HL-60 (cell line): ENCODE measurements at regions not wholly inside any gene's neighbourhood (a gene's known extent, or its start where the extent isn't known, plus 50 kb on each side); places are given as distances from the start of the nearest gene placed in this dataset.

ENCODE experiments used
- DNase-seq, 2 experiments: peaks; one replicate each; pipeline ENCODE4 v3.0.0-alpha.2; 2010 to 2020; ENCODE audit warnings: low read depth in 1 of 2, low spot score in 1 of 2
- H3K27ac ChIP-seq: fragments of 250-450 bp; sonication (Bioruptor Pico); replicated peaks from 2 replicates; pipeline ENCODE4 v1.5.1; 2020; ENCODE audit warnings: mild to moderate bottlenecking, moderate library complexity
- H3K27me3 ChIP-seq: fragments of 250-450 bp; sonication (Bioruptor Pico); 2 replicates; pipeline ENCODE4 v1.5.1; 2021; ENCODE audit warnings: mild to moderate bottlenecking, moderate library complexity; ENCODE audit not compliant: insufficient read depth, poor library complexity, severe bottlenecking
- H3K4me3 ChIP-seq: replicated peaks from 2 replicates; pipeline ENCODE4 v1.5.1; 2011; ENCODE audit warnings: mild to moderate bottlenecking, control low read depth, low read length; ENCODE audit not compliant: insufficient read depth
- CTCF ChIP-seq: IDR thresholded peaks from one replicate; pipeline ENCODE4 v1.5.1; 2011; ENCODE audit warnings: low read length, control low read depth, inconsistent platforms; ENCODE audit not compliant: insufficient read depth
- GABPA ChIP-seq: IDR thresholded peaks from 2 replicates; pipeline ENCODE4 v1.6.1; 2012; ENCODE audit warnings: low read depth
- POLR2AphosphoS5 ChIP-seq: IDR thresholded peaks from 2 replicates; pipeline ENCODE4 v1.6.1; 2012; ENCODE audit warnings: low read depth
- REST ChIP-seq: IDR thresholded peaks from 2 replicates; pipeline ENCODE4 v1.6.1; 2012; ENCODE audit warnings: low read depth; ENCODE audit not compliant: insufficient replicate concordance
- SPI1 ChIP-seq: IDR thresholded peaks from 2 replicates; pipeline ENCODE4 v1.6.1; 2012; ENCODE audit warnings: low read depth, mild to moderate bottlenecking, borderline replicate concordance

GRCh38 chr4:108264693-108265092, 96.0 kb upstream of the LEF1 start:
- TF ChIP-seq GABPA (no peak), POLR2AphosphoS5 (no peak), CTCF (no peak), REST (no peak), SPI1 (no peak)
- no peak overlapping the region for H3K4me3 ChIP-seq
- H3K27me3 ChIP-seq: no peaks in the 10 kb centered on the region
- DNase-seq: no peak
- H3K27ac ChIP-seq: no peak overlapping the region

GRCh38 chr4:108263057-108263456, 94.3 kb upstream of the LEF1 start:
- H3K4me3 ChIP-seq: no peak overlapping the region
- DNase-seq: no peak
- TF ChIP-seq SPI1: no peak
- TF ChIP-seq REST: no peak
- TF ChIP-seq GABPA: no peak
- no peak for TF ChIP-seq POLR2AphosphoS5
- no peak for TF ChIP-seq CTCF
- H3K27ac ChIP-seq: no peak overlapping the region
- no peaks in the 10 kb centered on the region for H3K27me3 ChIP-seq

GRCh38 chr4:108261026-108261425, 92.3 kb upstream of the LEF1 start:
- H3K27me3 ChIP-seq: no peaks in the 10 kb centered on the region
- DNase-seq: no peak

More at GRCh38 chr4:108261026-108261425, 92.3 kb upstream of the LEF1 start:
- TF ChIP-seq GABPA (no peak), POLR2AphosphoS5 (no peak), REST (no peak), CTCF (no peak), SPI1 (no peak)
- Histone ChIP-seq H3K27ac (no peak overlapping the region), H3K4me3 (no peak overlapping the region)
